ENCODE measurements at regions not wholly inside any gene's neighbourhood (a gene's known extent, or its start where the extent isn't known, plus 50 kb on each side); places are given as distances from the start of the nearest gene placed in this dataset.

DNA sequence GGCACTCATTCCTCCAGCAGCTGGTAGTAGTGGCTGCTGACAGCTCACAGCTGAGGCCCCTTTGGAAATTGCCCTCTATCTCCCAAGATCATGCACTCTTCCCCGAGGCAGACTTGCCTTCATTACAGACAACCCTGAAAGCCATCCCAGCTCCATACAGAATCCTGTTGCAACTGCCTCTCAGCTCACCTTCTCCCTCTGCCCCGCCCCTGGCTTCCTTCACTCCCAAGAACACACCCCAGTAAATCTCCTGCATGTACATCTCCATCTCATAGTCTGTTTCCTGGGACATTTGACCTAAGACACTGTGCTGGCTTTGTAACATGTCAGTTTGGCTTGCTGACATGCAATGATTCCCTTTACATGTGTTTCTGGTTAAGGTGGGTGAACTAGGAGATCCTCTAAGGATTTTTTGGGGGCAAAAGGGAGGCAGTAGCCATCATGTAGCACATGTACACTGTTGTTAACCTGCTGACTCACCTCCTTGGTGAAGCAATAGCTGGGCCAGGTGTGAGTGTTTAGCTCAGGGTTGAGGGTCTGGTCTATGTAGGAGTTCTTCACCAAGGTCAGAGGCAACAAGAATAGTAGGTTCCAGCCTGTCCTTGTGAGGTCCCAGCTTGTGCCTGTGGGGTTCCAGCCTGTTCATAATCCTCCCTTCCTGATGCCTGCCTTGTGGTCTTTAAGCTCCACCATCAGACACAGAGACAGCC lies 179.6 kb downstream of the CSNK2A3 start:
- no peak for DNase-seq

DNA sequence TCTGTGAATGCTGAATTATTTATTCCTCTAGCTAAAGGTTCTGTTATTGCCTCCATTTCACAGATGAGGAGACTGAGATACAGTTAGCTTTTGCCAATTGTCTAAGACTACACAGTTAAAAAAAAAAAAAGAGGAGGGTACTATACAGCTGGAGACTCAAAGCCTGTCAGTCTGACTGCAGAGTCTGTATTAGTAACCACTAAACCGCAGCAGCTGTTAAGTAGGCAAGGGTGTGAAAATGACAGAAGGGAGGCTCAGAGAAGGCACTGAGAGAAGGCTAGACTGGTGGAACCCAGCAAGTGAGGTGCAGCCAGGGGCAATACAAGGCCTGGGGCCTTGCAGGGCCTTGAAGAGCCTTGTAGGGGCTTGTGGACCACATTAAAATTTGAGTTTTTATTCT lies 181.2 kb downstream of the CSNK2A3 start:
- DNase-seq: no peak

DNA sequence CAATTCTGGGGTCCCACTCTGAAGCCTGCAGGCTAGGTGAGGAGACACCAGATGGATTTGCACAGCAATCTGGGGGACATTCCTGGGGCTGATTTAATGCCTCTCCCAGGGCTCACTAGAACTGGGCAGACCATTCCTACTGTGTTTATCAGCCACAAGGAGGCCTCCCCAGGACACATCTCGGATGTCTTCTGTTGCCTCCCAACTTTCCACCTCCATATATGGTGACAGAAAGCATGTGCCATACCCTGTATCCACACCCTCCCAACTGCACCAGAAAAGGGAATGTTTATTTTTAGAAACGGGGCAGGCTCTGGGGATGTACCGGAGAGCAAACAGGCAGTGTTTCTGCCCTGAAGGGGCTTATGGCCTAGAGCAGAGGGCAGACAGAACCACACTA lies 181.8 kb downstream of the CSNK2A3 start:
- no peak for DNase-seq

DNA sequence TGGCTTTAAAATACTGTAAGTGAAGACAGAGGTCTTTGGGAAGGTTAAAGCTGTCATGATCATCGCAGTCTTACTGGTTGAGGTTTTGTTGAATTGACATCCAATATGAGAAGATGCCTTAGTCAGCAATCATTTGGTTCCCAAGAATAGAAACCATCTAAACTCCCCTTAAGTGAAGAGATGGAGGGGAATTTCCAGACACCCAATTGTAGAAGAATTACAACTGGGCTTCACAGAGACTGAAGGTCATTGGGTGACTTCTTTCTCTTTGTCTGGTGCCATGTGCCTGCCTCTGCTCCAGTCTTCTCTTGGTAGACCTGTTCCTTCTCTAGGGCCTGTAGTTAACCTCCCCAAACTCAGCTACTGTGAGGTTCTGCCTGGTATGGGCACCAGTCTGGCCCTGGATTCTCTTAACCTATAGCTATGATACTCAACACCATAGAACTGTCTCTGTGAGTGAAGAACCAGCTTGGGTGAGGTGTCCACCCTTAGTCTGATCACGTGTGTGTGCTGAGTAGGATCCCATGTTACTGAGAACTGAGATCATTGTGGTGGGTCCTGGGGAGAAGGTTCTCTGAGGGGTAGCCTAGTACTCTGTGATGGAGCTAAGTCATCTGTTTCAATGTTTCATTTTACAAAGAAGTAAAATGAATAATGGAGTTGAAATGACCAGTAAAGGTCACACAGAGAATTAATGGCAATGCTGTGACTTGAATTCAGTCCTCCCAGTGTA lies 182.5 kb downstream of the CSNK2A3 start:
- no peak for DNase-seq

DNA sequence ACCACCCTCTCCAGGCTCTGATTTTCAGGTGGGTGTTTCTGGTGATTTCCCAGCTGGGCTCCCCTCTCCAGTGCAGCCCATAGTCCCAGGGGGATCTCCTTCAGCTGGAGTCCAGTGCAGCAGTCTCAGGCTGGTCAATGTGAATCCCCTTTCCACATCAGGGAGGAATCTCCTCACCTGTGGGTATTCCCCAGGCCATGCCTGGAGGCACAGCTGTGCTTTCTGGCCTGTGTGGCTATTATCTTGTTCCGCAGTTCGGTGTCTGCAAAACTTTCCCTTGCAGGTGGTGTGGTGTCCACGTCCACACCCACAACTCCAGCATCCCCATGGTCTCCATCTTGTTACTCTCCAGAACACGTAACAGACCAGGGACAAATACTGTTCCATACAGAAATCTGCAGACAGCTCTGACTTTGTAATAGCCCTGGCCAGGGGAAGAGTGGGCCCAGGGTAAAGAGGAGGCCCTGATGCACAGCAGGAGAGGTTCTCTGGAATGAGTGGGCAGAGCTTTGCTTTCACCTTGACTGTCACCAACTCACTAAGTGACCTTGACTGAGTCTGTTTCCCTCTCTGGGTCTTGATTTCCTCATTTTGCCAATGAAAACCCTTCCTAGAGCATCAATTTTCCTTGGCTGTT lies 183.2 kb downstream of the CSNK2A3 start:
- no peak for DNase-seq

DNA sequence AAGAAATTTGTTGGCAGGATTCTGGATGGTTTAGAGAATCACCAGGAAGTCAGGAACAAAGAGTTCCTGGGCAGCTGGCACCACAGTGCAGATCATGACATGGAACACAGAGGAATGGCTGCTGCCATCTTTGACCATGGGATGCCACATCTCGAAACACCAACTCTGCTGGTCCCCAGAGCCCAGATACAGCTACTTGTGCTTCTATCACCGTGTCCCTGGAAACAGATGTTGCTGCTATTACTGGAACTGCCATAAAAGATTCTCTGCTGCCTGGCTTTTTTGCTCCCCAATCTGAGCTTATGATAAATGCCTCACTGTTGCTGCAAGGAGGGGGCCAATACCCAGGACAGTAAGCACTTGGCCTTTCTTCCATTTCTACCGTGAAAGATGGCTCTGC lies 185.2 kb downstream of the CSNK2A3 start:
- no peak for DNase-seq

DNA sequence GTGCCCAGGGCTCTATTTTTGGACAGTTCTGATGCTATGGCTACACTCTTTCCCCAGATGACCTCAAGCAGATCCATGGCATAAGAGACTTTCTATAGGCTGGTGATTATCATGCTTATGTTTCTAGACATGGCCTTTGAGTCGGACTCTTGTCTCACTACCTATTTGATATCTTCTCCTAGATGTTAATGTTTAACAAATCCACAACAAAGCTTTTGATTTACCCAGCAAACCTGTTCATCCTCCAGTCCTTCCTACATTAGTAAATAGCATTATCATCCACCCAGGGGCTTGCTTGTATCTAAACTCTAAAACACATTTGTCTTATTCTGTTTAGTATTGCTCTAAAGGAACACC lies 188.7 kb downstream of the CSNK2A3 start:
- no peak for DNase-seq

DNA sequence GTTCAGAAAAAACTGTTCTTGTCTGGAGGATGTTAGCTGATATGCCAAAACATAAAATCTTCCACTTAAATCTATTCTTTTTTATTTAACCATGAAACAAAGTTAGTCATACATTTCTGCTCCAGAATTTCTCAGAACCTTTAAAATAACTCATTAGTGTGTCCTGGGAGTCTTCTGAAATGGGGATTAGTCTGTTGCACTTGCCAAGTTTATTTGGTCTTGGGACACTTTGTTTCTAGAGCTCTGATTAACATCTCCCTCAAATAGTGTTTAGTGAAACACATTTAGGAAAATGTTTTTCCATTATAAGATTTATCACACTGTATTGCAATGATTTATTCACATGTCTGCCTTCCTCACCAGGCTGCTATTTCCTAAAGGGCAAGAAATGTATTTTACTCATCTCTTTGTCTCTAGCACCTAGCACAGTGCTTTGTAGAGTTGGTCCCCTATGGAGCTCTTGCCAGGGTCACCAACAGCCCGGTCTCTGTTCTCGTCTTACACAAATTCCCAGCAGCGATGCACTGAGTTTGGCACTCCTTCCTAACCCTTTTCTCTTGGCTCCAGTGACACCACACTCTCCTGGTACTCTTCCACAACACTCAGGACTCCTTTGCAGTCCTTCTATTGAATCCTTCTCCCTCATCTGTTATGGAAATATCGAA lies 189.2 kb downstream of the CSNK2A3 start:
- DNase-seq: no peak

DNA sequence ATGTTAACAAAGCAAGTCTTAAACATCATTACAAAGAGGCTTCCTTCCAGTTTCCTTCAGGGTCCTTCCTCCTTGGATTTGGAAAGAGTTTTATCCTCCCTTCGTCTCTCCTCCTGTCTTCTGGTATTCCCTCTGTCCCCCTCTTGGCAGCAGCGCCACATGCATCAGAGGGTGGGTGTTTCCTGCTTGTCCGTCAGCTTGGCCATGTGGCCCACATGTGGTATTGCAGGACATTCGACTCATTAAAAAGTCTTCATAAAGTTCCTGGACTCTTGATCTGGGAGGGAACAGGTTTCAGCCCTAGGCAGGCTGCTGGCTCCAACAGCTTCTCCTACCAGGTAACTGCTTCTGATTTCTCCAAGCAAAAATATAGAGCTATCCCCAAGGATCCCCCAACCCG lies 189.8 kb downstream of the CSNK2A3 start:
- DNase-seq: no peak

DNA sequence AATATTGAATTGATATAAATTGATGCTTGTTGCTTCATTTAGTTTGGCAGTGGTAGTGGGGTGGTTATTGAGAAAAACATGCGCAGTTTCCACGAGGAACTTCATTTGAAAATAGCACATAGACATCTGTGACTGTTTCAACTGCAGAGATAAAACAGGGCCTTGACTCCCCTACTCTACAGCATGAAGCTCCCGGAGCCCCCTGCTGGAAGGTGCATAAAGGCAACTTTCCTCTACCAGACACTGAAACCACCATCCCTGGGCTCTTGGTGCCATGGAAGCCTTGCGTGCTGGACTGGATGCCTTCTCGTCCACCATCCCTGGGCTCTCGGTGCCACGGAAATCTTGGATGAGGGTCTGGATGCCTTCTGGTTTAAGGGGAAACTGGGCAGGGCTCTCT lies 195.9 kb downstream of the CSNK2A3 start:
- DNase-seq: no peak

DNA sequence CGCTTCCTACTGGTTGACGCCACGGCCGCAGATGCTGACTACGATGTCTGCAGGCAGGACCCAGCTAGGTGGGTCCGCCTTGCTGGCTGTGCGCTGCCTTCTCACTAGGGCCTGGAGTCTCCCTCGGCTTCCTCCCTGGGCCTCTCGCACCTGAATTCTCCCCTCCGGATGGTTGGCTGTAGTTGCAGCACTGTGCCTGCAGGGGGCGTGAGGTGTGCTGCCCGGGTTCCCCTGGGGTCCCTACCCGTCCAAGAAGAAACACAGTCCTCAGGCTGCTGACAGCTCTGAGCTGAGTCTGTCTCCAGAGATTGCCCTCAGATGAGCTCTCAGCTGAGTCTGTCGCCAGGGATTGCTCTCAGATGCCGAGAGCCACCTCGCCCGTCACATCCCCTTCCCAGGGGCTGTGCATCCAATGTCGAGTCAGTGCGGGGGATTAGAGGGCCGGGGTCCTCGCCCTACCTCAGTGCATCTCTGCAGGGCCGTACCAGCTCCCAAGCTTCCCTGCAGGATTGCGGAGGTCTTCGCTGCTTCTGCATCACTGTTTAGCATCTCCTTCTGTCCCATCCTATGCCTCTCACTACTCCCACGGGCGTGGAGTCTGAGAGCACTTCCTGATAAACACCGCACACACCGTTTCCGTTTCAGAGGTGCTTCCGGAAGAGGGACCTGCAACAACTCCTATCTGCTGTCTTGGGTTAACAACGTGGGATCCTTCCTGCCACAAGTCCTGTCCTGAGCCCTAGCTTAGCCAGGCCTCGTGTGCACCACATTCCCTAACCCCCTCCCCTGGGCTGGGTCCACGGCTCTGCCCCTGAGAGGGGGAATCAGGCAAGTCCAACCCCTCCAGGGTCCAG lies 196.9 kb downstream of the CSNK2A3 start:
- DNase-seq: no peak

DNA sequence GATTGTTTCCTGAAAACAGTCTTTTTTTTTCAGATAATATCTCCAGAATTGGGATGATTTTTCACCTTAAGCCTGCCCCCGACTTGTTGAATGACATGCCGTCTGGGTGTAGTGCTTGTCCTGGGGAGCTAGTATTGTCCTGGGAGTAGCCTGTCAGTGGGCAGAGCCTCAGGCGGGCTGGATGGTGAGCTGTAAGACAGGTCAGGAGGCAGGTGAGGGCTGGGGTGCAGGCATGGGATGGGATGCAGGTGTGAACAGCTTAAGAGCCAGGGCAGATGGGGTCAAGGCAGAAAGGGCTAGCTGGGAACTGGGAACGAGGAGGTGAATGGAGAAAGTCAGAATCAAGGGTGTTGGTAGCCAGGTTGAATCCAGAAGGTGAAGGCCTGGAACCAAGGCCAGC lies 200.2 kb downstream of the CSNK2A3 start:
- DNase-seq: no peak

DNA sequence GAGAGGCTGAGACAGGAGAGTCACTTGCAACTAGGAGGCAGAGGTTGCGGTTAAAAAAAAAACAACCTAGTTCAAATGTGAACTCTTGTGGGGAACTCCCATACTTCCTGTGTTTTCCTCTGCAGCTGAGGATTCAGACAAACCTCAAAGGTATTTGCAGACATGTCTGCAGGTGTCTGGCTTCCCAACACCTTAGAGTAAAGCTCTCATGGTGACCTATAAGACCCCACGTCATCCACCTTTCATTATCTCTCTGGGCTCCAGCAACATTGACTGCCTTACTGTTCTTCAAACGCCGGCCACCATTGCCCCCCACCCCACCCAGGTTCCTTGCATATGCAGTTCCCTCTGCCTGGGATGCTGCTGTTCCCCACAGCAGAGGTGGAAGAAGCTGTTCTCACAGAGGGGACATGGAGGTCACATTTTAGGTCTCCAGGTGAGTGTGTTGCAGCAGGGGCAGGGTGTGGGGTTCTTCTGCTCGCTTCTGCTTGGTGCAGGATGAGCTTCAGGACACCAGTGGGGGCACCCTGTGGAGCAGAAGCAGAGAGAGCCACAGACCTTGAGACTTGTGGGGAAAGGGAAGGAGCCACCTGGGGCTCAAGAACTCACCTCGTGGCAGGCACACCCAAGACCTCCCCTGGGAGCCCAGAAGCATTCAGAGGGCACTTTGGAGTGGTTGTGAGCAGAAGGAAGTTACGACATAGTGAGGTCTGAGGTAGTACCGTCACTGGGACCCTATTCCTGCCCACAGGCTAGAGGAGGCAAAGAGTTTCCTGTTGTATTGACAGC lies 203.2 kb downstream of the CSNK2A3 start:
- DNase-seq: no peak

DNA sequence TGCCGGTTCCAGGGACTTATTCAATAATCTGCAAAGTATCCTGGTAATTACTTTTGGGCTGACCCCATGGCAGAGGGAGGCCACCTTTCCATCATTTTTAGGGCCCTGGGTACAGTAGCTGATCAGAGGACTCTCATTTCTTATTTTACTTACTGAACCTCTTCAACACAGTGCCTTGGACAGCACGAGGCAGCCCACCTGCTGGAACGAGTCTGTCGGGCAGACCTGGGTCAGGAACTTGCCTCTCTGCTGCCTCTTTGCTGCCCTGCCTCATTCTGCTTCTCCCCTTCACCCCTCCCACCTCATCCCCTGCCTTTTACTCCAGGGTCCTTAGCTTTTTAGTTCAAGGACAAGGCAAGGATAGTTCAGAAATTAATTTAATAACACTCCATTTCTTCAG lies 204.5 kb downstream of the CSNK2A3 start:
- no peak for DNase-seq

DNA sequence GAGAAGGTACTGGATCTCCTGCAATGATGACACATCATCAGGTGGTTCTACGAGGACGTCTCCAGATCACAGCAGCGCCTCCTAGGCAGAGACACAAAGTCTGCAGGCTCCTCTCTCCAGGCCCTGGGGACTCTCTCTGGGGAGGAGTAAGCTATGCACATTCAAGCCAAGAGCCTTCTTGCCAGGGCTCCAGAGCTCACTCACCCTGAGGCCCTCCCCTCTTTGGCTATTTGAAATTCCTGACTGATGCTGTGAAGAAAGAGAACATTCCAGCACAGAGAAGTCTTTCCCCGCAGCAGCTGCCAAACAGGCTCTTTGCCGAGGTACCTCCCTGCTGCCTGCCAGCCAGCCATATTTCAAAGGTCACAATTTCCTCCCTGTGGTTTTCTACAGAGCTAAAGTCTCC lies 204.9 kb downstream of the CSNK2A3 start:
- no peak for DNase-seq

DNA sequence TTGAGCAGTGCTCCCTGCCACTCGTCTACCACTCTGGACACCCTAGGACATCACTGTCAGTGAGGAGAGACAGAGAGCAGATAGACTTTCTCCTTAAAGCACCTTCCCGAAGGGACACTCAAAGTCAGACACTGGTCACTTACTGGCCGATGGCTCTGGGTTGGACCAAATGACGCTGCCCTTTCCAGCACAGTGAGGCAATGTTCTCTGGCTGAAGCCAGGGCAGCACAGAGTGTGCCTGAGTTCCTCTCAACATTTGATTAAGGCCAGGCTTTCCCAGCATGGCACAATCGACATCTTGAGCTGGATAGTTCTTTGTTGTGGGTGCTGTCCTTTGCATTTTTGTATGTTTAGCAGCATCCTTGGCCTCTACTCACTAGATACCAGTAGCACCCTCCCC lies 206.2 kb downstream of the CSNK2A3 start:
- DNase-seq: no peak

DNA sequence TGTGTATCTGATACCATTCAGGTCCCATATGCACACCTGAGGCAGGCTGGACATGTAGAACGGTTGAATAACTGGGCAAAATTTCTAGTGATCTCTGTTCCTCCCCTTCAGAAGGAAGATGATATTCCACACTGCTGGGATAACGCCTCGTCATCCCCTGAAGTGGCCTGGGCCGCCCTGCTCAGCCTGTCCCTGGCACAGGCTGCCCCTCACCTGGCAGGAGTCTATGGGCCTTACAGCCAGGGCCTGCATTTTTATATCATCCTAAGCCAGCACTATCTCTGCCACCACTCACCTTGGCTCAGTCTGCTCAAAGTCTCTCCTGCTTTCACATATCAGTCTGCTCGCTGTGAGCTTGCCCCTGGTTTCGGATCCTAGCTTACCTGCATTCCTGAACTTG lies 209.2 kb downstream of the CSNK2A3 start:
- DNase-seq: no peak

DNA sequence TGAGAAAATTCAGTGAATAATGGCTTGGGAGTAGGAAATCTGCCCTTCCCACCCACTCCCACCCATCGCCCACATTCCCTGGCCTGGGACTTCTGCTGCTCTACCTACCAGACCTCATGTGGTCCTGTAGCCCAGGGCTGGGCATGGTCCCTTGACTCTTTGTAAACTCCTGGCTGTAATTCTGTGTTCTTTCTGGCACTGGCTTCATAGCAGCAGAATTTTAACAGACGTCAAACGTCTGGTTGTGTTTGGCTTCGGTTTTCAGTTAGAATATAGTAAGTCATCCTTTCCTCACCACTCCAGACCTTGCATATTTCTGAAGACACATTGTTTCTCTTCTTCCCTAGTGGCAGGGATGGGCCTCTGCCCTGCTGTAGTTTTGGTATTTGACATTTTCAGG lies 210.6 kb downstream of the CSNK2A3 start:
- DNase-seq: no peak

DNA sequence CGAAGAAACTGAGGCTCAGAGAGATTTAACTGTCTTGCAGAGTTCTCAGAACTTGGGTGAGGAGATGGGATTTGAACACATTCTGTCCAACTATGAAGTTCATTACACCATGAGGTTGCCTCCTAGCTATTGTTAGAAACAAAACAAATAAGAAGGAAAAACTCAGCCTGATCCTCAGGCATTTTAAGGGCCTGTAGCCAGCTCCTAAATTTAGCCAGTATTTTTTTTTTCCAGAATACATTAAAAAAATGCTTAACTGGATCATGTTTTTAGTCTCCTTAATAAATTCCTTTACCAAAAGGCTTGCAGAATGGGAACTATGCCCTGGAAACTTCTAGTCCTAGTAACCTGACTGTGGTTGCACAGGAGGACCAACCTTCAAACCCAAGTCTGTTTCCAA lies 212.0 kb downstream of the CSNK2A3 start:
- no peak for DNase-seq

DNA sequence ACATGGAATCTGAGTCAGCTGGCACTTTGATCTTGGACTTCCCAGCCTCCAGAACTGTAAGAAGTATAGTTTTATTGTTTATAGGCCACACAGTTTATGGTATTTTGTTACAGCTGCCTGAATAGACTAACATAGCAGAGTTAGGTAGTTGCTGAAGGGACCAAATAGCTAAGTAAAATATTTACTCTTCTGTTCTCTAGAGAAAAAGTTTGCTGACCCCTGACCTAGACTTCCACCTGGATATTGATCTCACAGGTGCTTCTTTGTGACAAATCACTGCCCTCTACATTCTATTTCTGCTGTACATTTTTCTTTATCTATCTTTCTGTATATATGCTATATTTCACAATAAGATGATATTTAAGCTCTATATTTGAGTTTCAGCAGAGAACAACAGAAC lies 212.5 kb downstream of the CSNK2A3 start:
- DNase-seq: no peak

DNA sequence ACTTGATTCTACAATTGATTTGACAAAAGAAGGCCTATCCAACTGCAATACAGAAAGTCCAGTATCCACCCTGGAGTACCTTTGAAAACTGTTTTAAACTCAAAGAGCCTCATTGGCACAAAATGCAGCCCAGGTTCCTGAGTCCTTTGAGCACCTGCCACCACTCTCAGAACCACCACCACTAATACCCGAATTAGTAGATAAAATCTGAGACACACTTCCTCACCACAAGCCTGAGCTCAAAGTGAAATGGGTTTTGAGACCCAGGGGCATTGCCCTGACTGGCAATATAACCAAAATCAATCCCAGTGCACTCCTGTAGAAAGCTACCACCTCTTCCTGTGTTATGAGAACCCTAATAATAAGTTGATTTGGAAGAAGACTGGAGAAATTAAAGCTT lies 215.7 kb downstream of the CSNK2A3 start:
- DNase-seq: no peak

DNA sequence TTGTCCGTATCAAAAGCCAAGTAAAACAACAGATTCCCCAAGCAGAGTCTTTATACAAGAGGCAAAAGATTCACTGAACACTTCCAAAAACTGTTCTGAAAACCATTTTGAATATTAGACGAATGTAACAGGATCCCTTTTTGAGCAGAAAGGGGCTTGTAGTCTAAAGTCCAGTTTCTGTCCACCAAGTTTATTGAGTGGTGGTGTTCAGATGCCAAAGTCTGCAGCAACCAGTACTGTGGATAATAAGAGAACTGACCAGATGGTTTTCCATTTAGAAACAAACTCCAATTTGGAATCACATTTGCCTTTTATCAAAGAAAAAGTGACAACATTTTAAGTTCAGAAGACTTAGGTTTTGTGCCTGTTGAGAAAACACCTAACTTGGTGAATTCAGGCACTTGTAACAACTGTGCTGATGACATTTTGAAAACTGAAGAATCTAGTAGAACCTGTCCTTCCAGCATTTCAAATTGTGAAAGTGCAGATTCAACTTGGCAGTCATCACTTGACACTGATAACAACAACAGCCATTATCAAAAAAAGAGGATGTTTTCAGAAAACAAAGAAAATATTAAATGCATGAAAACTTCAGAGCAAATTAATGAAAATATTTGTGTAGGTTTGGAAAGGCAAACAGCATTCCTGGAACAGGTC lies 217.1 kb downstream of the CSNK2A3 start:
- DNase-seq: no peak
